Stimulated activated CD8-positive, alpha-beta memory T cell treated with anti-CD3 and anti-CD28 coated beads, Interleukin-7, amount 100 ng/mL, for 48 hours (primary cell): ENCODE measurements at regions not wholly inside any gene's neighbourhood (a gene's known extent, or its start where the extent isn't known, plus 50 kb on each side); places are given as distances from the start of the nearest gene placed in this dataset.

ENCODE experiments used
- DNase-seq, 2 donors: peaks; one replicate each; pipeline ENCODE4 v3.0.0-alpha.2; 2020; ENCODE audit warnings: low read depth in 1 of 2; ENCODE audit errors: extremely low read depth in 1 of 2

- peak; percentile 70 to 76 for DNase-seq
Observed at GRCh38 chr5:159773062-159773924, 143.0 kb upstream of the ADRA1B start.

GRCh38 chr5:159774476-159775031 lies 141.7 kb upstream of the ADRA1B start:
- DNase-seq, result no peak

- no peak for DNase-seq
Observed at GRCh38 chr5:159775890-159776289, 140.4 kb upstream of the ADRA1B start.

- DNase-seq, result no peak
Observed at GRCh38 chr5:159777049-159777660, 139.1 kb upstream of the ADRA1B start.

GRCh38 chr5:159779481-159779880 lies 136.8 kb upstream of the ADRA1B start:
- no peak for DNase-seq

GRCh38 chr5:159780246-159780645 lies 136.0 kb upstream of the ADRA1B start:
- no peak for DNase-seq

- DNase-seq, result no peak
Observed at GRCh38 chr5:159781626-159782157, 134.6 kb upstream of the ADRA1B start.

- DNase-seq, result peak in 1 of 2 donors; percentile 8
Observed at GRCh38 chr5:159782197-159782994, 133.9 kb upstream of the ADRA1B start.

- DNase-seq, result no peak
Observed at GRCh38 chr5:159782995-159783300, 133.3 kb upstream of the ADRA1B start.

GRCh38 chr5:159783726-159784247 lies 132.5 kb upstream of the ADRA1B start:
- no peak for DNase-seq

- no peak for DNase-seq
Observed at GRCh38 chr5:159784993-159785392, 131.3 kb upstream of the ADRA1B start.

GRCh38 chr5:159785656-159786055 lies 130.6 kb upstream of the ADRA1B start:
- no peak for DNase-seq

GRCh38 chr5:159786201-159786600 lies 130.1 kb upstream of the ADRA1B start:
- DNase-seq, result no peak

- DNase-seq, result no peak
Observed at GRCh38 chr5:159786901-159787691, 129.2 kb upstream of the ADRA1B start.

- no peak for DNase-seq
Observed at GRCh38 chr5:159787837-159788236, 128.4 kb upstream of the ADRA1B start.

- DNase-seq, result no peak
Observed at GRCh38 chr5:159788835-159789331, 127.4 kb upstream of the ADRA1B start.

GRCh38 chr5:159792180-159792579 lies 124.1 kb upstream of the ADRA1B start:
- DNase-seq, result no peak

GRCh38 chr5:159797261-159797970 lies 118.9 kb upstream of the ADRA1B start:
- no peak for DNase-seq

GRCh38 chr5:159799701-159800100 lies 116.6 kb upstream of the ADRA1B start:
- no peak for DNase-seq
